ENCODE measurements at regions not wholly inside any gene's neighbourhood (a gene's known extent, or its start where the extent isn't known, plus 50 kb on each side); places are given as distances from the start of the nearest gene placed in this dataset.

DNA sequence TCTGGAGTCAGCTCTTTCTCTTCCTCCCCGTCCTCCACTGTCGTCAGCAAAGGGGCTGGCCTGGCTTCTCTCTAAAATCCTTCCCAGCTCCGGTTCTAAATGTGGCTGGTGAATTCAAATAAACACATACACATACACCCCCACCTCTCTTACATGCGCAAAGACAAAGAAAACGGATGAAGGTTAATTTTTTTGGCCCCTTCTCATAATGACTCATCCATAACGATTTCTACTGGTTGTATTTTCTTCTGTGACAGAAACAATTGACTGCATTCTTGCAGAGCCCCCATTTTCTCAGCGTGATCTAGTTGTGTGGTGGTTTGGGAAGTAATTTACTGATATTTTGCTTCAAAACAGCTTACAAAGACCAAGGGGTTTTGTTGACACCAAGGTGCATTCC is 130.0 kb upstream of the NTM start:
- H3K56ac ChIP-seq (ENCODE audit: insufficient read length, low read depth, low read length) = no peak overlapping the region
- no peaks in the 10 kb centered on the region for H3K23me2 ChIP-seq (ENCODE audit: insufficient read length, low read depth, low read length, poor library complexity, severe bottlenecking)
- Mint-ChIP-seq H3K27me3 (ENCODE audit: low read depth) (no peaks in the 10 kb centered on the region; the same call in none of the 2 replicates), H3K27ac (no peak overlapping the region), H3K36me3 (ENCODE audit: insufficient read depth in 1 of 3, low read depth in 3 of 3) (no peaks in the 10 kb centered on the region), H3K4me1 (peaks cover 11 to 19% of the 10 kb centered on the region in 2 experiments), H3K4me3 (no peak overlapping the region), H3K9me3 (no peaks in the 10 kb centered on the region)
- peaks cover 3% of the 10 kb centered on the region; the same call in 1 of the 2 replicates for H3K4me1 ChIP-seq (ENCODE audit: insufficient read depth, low read length)
- H4K20me1 ChIP-seq (ENCODE audit: control insufficient read depth, insufficient read depth, insufficient read length) = no peaks in the 10 kb centered on the region
- no peak overlapping the region for H2BK120ac ChIP-seq (ENCODE audit: low read depth, low read length, poor library complexity, severe bottlenecking)
- H2BK12ac ChIP-seq (ENCODE audit: insufficient read length, low read depth, low read length) = no peak overlapping the region
- no peak overlapping the region for H3K4me2 ChIP-seq (ENCODE audit: insufficient read depth, insufficient read length, low read length)
- no peak overlapping the region for H3K14ac ChIP-seq (ENCODE audit: insufficient read depth, low read length)
- no peak overlapping the region for H2AK5ac ChIP-seq (ENCODE audit: insufficient read length, low read length)
- no peak overlapping the region for H3K18ac ChIP-seq (ENCODE audit: insufficient read length, low read depth, low read length)
- no peak overlapping the region for H3K9ac ChIP-seq (ENCODE audit: extremely low read depth, insufficient read length, low read length)
- no peaks in the 10 kb centered on the region for H3K79me2 ChIP-seq (ENCODE audit: insufficient read depth, low read length)
- H2AFZ ChIP-seq (ENCODE audit: low read length) = no peak overlapping the region
- no peaks in the 10 kb centered on the region for H3K79me1 ChIP-seq (ENCODE audit: insufficient read depth, low read depth, low read length, poor library complexity, severe bottlenecking)
- no peak overlapping the region for H3T11ph ChIP-seq (ENCODE audit: low read length)
- TF ChIP-seq CTCF (conservative IDR thresholded peaks at IDR 0.05) = no peak
- H3K27me3 ChIP-seq (ENCODE audit: insufficient read depth, low read length) = no peaks in the 10 kb centered on the region
- no peak overlapping the region for H3K27ac ChIP-seq (ENCODE audit: insufficient read length, low read depth, low read length)
- WGBS (ENCODE audit: extremely low coverage, insufficient read length, low lambda C conversion rate) = no CpG with 5 or more reads among the region's 7 CpGs
- no peak overlapping the region for H2BK5ac ChIP-seq (ENCODE audit: insufficient read length, low read length)
- H3K4ac ChIP-seq (ENCODE audit: low read depth, low read length) = no peak overlapping the region
- H2BK15ac ChIP-seq (ENCODE audit: low read depth, low read length) = no peak overlapping the region
- DNase-seq = no peak
- H3K9me3 ChIP-seq (ENCODE audit: control insufficient read depth, low read depth, low read length) = no peaks in the 10 kb centered on the region
- H2BK20ac ChIP-seq (ENCODE audit: low read depth, low read length, poor library complexity, severe bottlenecking) = no peak overlapping the region
- no peak overlapping the region for H4K5ac ChIP-seq (ENCODE audit: insufficient read length, low read depth, low read length)
- no peak overlapping the region for H3K23ac ChIP-seq (ENCODE audit: insufficient read length, low read depth, low read length)
- H4K91ac ChIP-seq (ENCODE audit: insufficient read length, low read depth, low read length) = no peak overlapping the region
- H4K8ac ChIP-seq (replicated peaks; ENCODE audit: insufficient read length, low read depth, low read length) = no peak overlapping the region

Measured in H9 (cell line).